ENCODE measurements at regions not wholly inside any gene's neighbourhood (a gene's known extent, or its start where the extent isn't known, plus 50 kb on each side); places are given as distances from the start of the nearest gene placed in this dataset.

GRCh38 chr11:115817844-115818468 lies 313.7 kb upstream of the CADM1 start:
- no peak for TF ChIP-seq EZH2 (IDR thresholded peaks at IDR 0.05; ENCODE audit: borderline replicate concordance, low read length)
- TF ChIP-seq CTCF (IDR thresholded peaks at IDR 0.05; ENCODE audit: low read length), result no peak
- H3K4me3 ChIP-seq (ENCODE audit: low read depth, low read length, poor library complexity, severe bottlenecking), result no peak overlapping the region
- H3K4me2 ChIP-seq (ENCODE audit: low read length), result no peak overlapping the region

GRCh38 chr11:115808351-115808940 lies 304.2 kb upstream of the CADM1 start:
- Histone ChIP-seq H3K4me1 (ENCODE audit: insufficient read depth, low read length, severe bottlenecking) (no peaks in the 10 kb centered on the region), H3K27ac (ENCODE audit: low read depth, low read length, poor library complexity, severe bottlenecking) (no peak overlapping the region), H4K20me1 (ENCODE audit: insufficient read depth, low read length) (no peaks in the 10 kb centered on the region), H2AFZ (ENCODE audit: low read length) (no peak overlapping the region), H3K36me3 (ENCODE audit: insufficient read depth, low read length) (no peaks in the 10 kb centered on the region), H3K9ac (ENCODE audit: low read length) (no peak overlapping the region), H3K4me2 (ENCODE audit: low read length) (no peak overlapping the region), H3F3A (ENCODE audit: insufficient read depth, low read length) (no peaks in the 10 kb centered on the region), H3K79me2 (ENCODE audit: insufficient read depth, low read length) (no peaks in the 10 kb centered on the region), H3K9me2 (ENCODE audit: low read depth, low read length) (no peaks in the 10 kb centered on the region), H3K9me3 (ENCODE audit: low read length) (no peaks in the 10 kb centered on the region), H3K27me3 (ENCODE audit: insufficient read depth, low read length) (no peaks in the 10 kb centered on the region), H3K4me3 (ENCODE audit: low read depth, low read length, poor library complexity, severe bottlenecking) (no peak overlapping the region)
- TF ChIP-seq EZH2 (IDR thresholded peaks at IDR 0.05; ENCODE audit: borderline replicate concordance, low read length) (no peak), CTCF (IDR thresholded peaks at IDR 0.05; ENCODE audit: low read length) (no peak)

More at GRCh38 chr11:115817844-115818468, 313.7 kb upstream of the CADM1 start:
- Histone ChIP-seq H4K20me1 (ENCODE audit: insufficient read depth, low read length) (no peaks in the 10 kb centered on the region), H3K79me2 (ENCODE audit: insufficient read depth, low read length) (no peaks in the 10 kb centered on the region), H3K4me1 (ENCODE audit: insufficient read depth, low read length, severe bottlenecking) (no peaks in the 10 kb centered on the region), H3K9me3 (ENCODE audit: low read length) (no peaks in the 10 kb centered on the region), H3K9me2 (ENCODE audit: low read depth, low read length) (no peaks in the 10 kb centered on the region), H3K9ac (ENCODE audit: low read length) (no peak overlapping the region), H3K27me3 (ENCODE audit: insufficient read depth, low read length) (no peaks in the 10 kb centered on the region), H2AFZ (ENCODE audit: low read length) (no peak overlapping the region), H3F3A (ENCODE audit: insufficient read depth, low read length) (no peaks in the 10 kb centered on the region), H3K36me3 (ENCODE audit: insufficient read depth, low read length) (no peaks in the 10 kb centered on the region), H3K27ac (ENCODE audit: low read depth, low read length, poor library complexity, severe bottlenecking) (no peak overlapping the region)

GRCh38 chr11:115806056-115806455 lies 301.8 kb upstream of the CADM1 start:
- Histone ChIP-seq H3K4me3 (ENCODE audit: low read depth, low read length, poor library complexity, severe bottlenecking) (no peak overlapping the region), H3K27me3 (ENCODE audit: insufficient read depth, low read length) (no peaks in the 10 kb centered on the region), H3F3A (ENCODE audit: insufficient read depth, low read length) (no peaks in the 10 kb centered on the region), H2AFZ (ENCODE audit: low read length) (no peak overlapping the region), H3K4me2 (ENCODE audit: low read length) (no peak overlapping the region), H3K9me3 (ENCODE audit: low read length) (no peaks in the 10 kb centered on the region), H3K27ac (ENCODE audit: low read depth, low read length, poor library complexity, severe bottlenecking) (no peak overlapping the region), H3K9ac (ENCODE audit: low read length) (no peak overlapping the region), H3K79me2 (ENCODE audit: insufficient read depth, low read length) (no peaks in the 10 kb centered on the region), H3K36me3 (ENCODE audit: insufficient read depth, low read length) (no peaks in the 10 kb centered on the region), H3K4me1 (ENCODE audit: insufficient read depth, low read length, severe bottlenecking) (no peaks in the 10 kb centered on the region), H3K9me2 (ENCODE audit: low read depth, low read length) (no peaks in the 10 kb centered on the region), H4K20me1 (ENCODE audit: insufficient read depth, low read length) (no peaks in the 10 kb centered on the region)
- TF ChIP-seq EZH2 (IDR thresholded peaks at IDR 0.05; ENCODE audit: borderline replicate concordance, low read length) (no peak), CTCF (IDR thresholded peaks at IDR 0.05; ENCODE audit: low read length) (no peak)

Data from OCI-LY1 (cell line).